Endothelial cell of umbilical vein (primary cell): ENCODE measurements at regions not wholly inside any gene's neighbourhood (a gene's known extent, or its start where the extent isn't known, plus 50 kb on each side); places are given as distances from the start of the nearest gene placed in this dataset.

Experiments used
- BruUV-seq: library from RNA; stranded (reverse); fragments of 400-500 nt; replicated peaks from 2 replicates; lab custom pipeline; 2021; lab: Mats Ljungman, UMichigan
- CTCF ChIA-PET: fragments of 300-600, 350-600 bp; sonication (Branson Sonifier 250); formaldehyde crosslinking; loops from one replicate; lab custom pipeline; 2021; ENCODE audit warnings: antibody characterized with exemption, inconsistent platforms; lab: Charles Lee
- POLR2A ChIA-PET: fragments of 300-600, 350-600 bp; sonication (Branson Sonifier 250); formaldehyde crosslinking; loops from one replicate; lab custom pipeline; 2021; ENCODE audit warnings: antibody characterized with exemption, inconsistent platforms; lab: Charles Lee
- DNase-seq: peaks from one replicate; pipeline ENCODE4 v3.0.0-alpha.2; 2011; ENCODE audit warnings: low read depth, low spot score
- FAIRE-seq: peaks from 2 replicates; lab custom pipeline; 2011; peaks lifted over from hg19 to GRCh38; lab: Jason Lieb, UNC
- H2AFZ ChIP-seq: 2 replicates; pipeline ENCODE4 v1.6.0; 2012; ENCODE audit warnings: low read depth, low read length, control low read depth, inconsistent platforms
- H3K27ac ChIP-seq: 2 replicates; pipeline ENCODE4 v1.5.1; 2011; ENCODE audit warnings: low read depth, mild to moderate bottlenecking, control low read depth, low read length, moderate library complexity; ENCODE audit not compliant: insufficient read depth
- H3K27me3 ChIP-seq, 2 experiments: 2 replicates each; pipeline versions ENCODE4 v1.6.0 to v1.6.1; 2011; ENCODE audit warnings: low read length in 2 of 2, mixed read lengths in 1 of 2; ENCODE audit not compliant: control insufficient read depth in 2 of 2, insufficient read depth in 2 of 2
- H3K36me3 ChIP-seq, 2 experiments: 2 replicates in 1 of 2; 3 replicates in 1 of 2; pipeline ENCODE4 v1.5.1; 2011; ENCODE audit warnings: low read length in 2 of 2, mild to moderate bottlenecking in 1 of 2, moderate library complexity in 1 of 2; ENCODE audit not compliant: control insufficient read depth in 2 of 2, insufficient read depth in 2 of 2; ENCODE audit errors: extremely low read depth in 1 of 2
- H3K4me1 ChIP-seq: 3 replicates; pipeline ENCODE4 v1.5.1; 2011; ENCODE audit warnings: mild to moderate bottlenecking, low read length; ENCODE audit not compliant: control insufficient read depth, insufficient read depth; ENCODE audit errors: extremely low read depth
- H3K4me2 ChIP-seq: 2 replicates; pipeline ENCODE4 v1.6.1; 2011; ENCODE audit warnings: low read length, control low read depth, mixed read lengths; ENCODE audit not compliant: insufficient read depth
- H3K4me3 ChIP-seq, 3 experiments: fragments of 200-600 bp in 1 of 3; sonication (generic), shearing (Covaris generic) in 1 of 3; replicated peaks in 1 of 3; 2 replicates each; pipeline ENCODE4 v1.5.1; 2011 to 2016; ENCODE audit warnings: control low read depth in 3 of 3, low read length in 3 of 3, mild to moderate bottlenecking in 2 of 3, inconsistent platforms in 1 of 3, low read depth in 1 of 3, moderate library complexity in 1 of 3; ENCODE audit not compliant: insufficient read depth in 1 of 3
- H3K79me2 ChIP-seq: 2 replicates; pipeline ENCODE4 v1.6.0; 2012; ENCODE audit warnings: low read length, inconsistent platforms; ENCODE audit not compliant: control insufficient read depth, insufficient read depth
- H3K9ac ChIP-seq: replicated peaks from 2 replicates; pipeline ENCODE3; 2011; ENCODE audit warnings: low read length, control low read depth; ENCODE audit not compliant: insufficient read depth; ENCODE audit errors: extremely low read depth
- H3K9me1 ChIP-seq: replicated peaks from 3 replicates; pipeline ENCODE4 v1.6.0; 2011; ENCODE audit warnings: mild to moderate bottlenecking, low read length; ENCODE audit not compliant: control insufficient read depth, insufficient read depth; ENCODE audit errors: extremely low read depth
- H3K9me3 ChIP-seq: replicated peaks from 2 replicates; pipeline ENCODE4 v1.5.1; 2012; ENCODE audit warnings: low read length, inconsistent platforms; ENCODE audit not compliant: control insufficient read depth, insufficient read depth
- H4K20me1 ChIP-seq: replicated peaks from 2 replicates; pipeline ENCODE3; 2011; ENCODE audit warnings: mild to moderate bottlenecking, low read length; ENCODE audit not compliant: control insufficient read depth, insufficient read depth; ENCODE audit errors: extremely low read depth
- CTCF ChIP-seq, 2 donors: IDR thresholded peaks; 1 replicate in 1 of 2; 2 replicates in 1 of 2; pipeline ENCODE4 v1.5.1; 2011; ENCODE audit warnings: low read length in 2 of 2, mild to moderate bottlenecking in 2 of 2, moderate library complexity in 2 of 2, control low read depth in 1 of 2, inconsistent platforms in 1 of 2, low read depth in 1 of 2; ENCODE audit not compliant: insufficient read depth in 1 of 2; ENCODE audit errors: extremely low read depth in 1 of 2
- EZH2 ChIP-seq: IDR thresholded peaks from 2 replicates; pipeline ENCODE4 v1.6.1; 2012; ENCODE audit warnings: borderline replicate concordance, low read depth, mild to moderate bottlenecking, moderate library complexity, low read length, inconsistent platforms; ENCODE audit not compliant: severe bottlenecking
- FOS ChIP-seq: IDR thresholded peaks from 2 replicates; pipeline ENCODE4 v1.6.1; 2011; ENCODE audit warnings: mild to moderate bottlenecking, low read length, moderate library complexity, borderline replicate concordance; ENCODE audit not compliant: insufficient read depth
- GATA2 ChIP-seq: IDR thresholded peaks from 2 replicates; pipeline ENCODE4 v1.7.0; 2011; ENCODE audit warnings: low read depth, mild to moderate bottlenecking, moderate library complexity, mixed read lengths, low read length; ENCODE audit not compliant: insufficient read length, insufficient read depth
- JUN ChIP-seq: IDR thresholded peaks from 2 replicates; pipeline ENCODE4 v1.6.1; 2011; ENCODE audit warnings: borderline replicate concordance, low read depth; ENCODE audit not compliant: insufficient read length, insufficient read depth
- MYC ChIP-seq: IDR thresholded peaks from one replicate; pipeline ENCODE4 v1.6.1; 2011; ENCODE audit warnings: mild to moderate bottlenecking, low read depth, low read length
- POLR2A ChIP-seq: IDR thresholded peaks from 2 replicates; pipeline ENCODE4 v1.6.1; 2012; ENCODE audit warnings: low read depth, mild to moderate bottlenecking, control low read depth, low read length
- POLR2AphosphoS5 ChIP-seq: IDR thresholded peaks from 2 replicates; pipeline ENCODE4 v1.6.1; 2012; ENCODE audit warnings: low read depth, mild to moderate bottlenecking, control low read depth, low read length, moderate library complexity; ENCODE audit not compliant: insufficient read depth
- dilution Hi-C: fragments of 300-500 bp; cut with MboI; formaldehyde crosslinking; loops from one replicate; pipeline ENCODE4 v1.15.0; 2019; ENCODE audit warnings: low sequenced_read_pairs; ENCODE audit not compliant: extremely low pct_ligation_motif_present
- intact Hi-C: fragments of 100-400 bp; cut with micrococcal nuclease; formaldehyde crosslinking; loops from one replicate; pipeline ENCODE4 v1.10.0; 2022
- TF ChIP-seq, protein P1 (sequence below): IDR thresholded peaks from 2 replicates; pipeline ENCODE4 v1.6.1; 2011; ENCODE audit not compliant: insufficient read depth, insufficient read length

DNA sequence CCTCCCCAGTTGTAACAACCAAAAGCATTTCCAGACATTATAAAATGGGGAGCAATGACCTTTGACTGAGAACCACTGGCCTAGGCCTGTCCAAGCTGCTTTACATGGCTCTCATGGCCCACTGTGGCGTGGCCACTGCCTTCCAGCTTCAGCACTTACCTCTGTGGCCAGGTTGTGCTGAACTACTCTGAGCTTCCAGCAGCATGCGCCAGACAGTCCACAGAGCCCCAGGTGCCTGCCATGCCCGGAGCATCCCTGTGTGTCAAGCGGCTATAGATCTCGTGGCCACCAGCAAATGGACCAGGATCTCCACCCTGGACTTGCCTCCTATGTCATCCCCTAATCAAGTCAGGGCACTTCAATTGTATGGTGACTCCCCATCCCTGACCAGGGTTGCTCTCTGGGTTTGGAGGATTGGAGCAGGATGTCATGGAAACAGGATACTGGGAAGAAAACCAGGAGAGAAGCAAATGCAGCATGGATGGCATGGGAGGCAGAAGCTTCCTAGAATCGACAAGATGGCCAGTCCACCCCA lies 199.7 kb downstream of the UACA start:
- BruUV-seq: no TSS peak
- TF ChIP-seq EZH2 (no peak), FOS (no peak), CTCF (IDR thresholded peaks at IDR 0.05; ENCODE audit: extremely low read depth in 1 of 2, insufficient read depth in 1 of 2, low read depth in 1 of 2, low read length in 2 of 2) (no peak), GATA2 (no peak), JUN (no peak), POLR2AphosphoS5 (no peak), MYC (no peak), POLR2A (no peak)
- TF ChIP-seq, protein P1, sequence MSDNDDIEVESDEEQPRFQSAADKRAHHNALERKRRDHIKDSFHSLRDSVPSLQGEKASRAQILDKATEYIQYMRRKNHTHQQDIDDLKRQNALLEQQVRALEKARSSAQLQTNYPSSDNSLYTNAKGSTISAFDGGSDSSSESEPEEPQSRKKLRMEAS: no peak
- H3K27ac ChIP-seq: no peak overlapping the region
- CTCF ChIA-PET: interaction anchor here (1.4 kb wide), 1 partner anchor 311 kb away, joined by 4 read pairs; no protein-coding TSS in a partner anchor
- no peak for FAIRE-seq
- H4K20me1 ChIP-seq: no peaks in the 10 kb centered on the region
- H2AFZ ChIP-seq: no peak overlapping the region
- no peak for DNase-seq
- H3K9ac ChIP-seq: no peak overlapping the region
- H3K4me2 ChIP-seq: no peak overlapping the region
- H3K36me3 ChIP-seq: no peaks in the 10 kb centered on the region
- no peaks in the 10 kb centered on the region for H3K9me1 ChIP-seq
- dilution Hi-C loops (no loop called here), intact Hi-C loops (loop anchor here (10.0 kb wide), 1 partner anchor 161 kb away; no protein-coding TSS in a partner anchor)
- POLR2A ChIA-PET: no interaction called here
- H3K79me2 ChIP-seq: no peaks in the 10 kb centered on the region
- peaks cover 0 to 3% of the 10 kb centered on the region in 2 experiments for H3K27me3 ChIP-seq
- H3K4me1 ChIP-seq: no peaks in the 10 kb centered on the region
- H3K4me3 ChIP-seq: no peak overlapping the region
- H3K9me3 ChIP-seq: no peaks in the 10 kb centered on the region
